ENCODE measurements at regions not wholly inside any gene's neighbourhood (a gene's known extent, or its start where the extent isn't known, plus 50 kb on each side); places are given as distances from the start of the nearest gene placed in this dataset.

DNA sequence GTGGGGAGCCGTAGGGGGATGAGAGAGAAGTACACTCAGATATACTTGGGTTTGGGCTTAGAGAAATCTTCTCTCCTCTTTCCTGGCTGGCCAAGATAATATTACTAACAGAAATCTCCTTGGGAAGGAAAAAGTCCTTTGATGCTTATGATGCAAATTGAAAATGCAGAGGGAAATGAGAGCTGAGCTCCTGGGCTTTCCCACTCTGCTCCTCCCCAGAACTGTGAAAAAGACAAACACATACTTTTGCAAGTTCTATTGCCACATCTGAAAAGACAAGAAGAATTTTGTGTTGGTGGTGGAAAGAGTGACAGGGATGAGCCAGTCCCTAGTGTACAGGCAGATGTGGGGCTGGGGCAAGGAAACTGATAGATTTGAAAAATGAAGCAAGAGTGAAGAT lies 185.9 kb downstream of the ANKRD60 start:
- TF ChIP-seq, protein P1, sequence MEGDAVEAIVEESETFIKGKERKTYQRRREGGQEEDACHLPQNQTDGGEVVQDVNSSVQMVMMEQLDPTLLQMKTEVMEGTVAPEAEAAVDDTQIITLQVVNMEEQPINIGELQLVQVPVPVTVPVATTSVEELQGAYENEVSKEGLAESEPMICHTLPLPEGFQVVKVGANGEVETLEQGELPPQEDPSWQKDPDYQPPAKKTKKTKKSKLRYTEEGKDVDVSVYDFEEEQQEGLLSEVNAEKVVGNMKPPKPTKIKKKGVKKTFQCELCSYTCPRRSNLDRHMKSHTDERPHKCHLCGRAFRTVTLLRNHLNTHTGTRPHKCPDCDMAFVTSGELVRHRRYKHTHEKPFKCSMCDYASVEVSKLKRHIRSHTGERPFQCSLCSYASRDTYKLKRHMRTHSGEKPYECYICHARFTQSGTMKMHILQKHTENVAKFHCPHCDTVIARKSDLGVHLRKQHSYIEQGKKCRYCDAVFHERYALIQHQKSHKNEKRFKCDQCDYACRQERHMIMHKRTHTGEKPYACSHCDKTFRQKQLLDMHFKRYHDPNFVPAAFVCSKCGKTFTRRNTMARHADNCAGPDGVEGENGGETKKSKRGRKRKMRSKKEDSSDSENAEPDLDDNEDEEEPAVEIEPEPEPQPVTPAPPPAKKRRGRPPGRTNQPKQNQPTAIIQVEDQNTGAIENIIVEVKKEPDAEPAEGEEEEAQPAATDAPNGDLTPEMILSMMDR (IDR thresholded peaks at IDR 0.05; ENCODE audit: insufficient read depth, missing control alignments): no peak
- FAIRE-seq (no peak), DNase-seq (ENCODE audit: insufficient read length, low spot score) (no peak)

DNA sequence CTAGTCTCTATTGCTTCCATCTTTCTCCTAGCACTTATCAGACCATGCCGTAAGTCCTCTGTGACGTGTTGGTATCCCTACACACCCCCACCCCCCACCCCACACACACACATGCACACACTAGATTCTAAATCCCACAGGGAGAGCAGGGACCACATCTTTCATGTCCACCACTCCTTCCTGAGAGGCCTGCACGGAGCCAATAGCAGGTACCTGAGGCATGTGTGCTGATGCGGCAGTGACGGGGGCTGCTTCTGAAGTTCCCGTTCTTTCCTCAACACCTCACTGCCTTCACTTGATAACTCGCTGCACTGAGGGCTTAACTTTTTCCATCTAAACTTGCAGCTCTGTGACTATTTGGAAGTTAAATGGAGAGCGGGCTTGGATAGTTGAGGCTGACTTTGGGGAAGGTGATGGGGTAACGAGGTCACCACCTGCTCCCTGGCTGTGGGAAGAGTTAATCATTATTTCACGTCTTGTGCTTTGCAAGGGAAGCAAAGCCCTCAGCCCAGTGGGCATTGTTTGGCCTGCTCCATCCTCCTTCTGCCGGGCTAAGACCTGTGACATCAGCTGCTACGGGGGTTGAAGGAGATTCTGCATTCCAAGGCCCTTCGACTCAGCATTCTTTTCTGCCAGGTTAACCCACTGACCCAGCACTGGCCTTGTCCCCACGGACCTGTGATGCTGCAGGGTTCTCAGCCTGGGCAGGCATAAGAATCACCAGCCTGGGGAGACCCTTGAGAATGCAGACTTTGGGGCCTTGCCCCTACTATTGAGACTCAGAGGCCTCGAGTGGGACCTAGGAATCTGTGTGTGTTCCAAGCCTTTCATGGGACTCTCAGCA lies 187.8 kb downstream of the ANKRD60 start:
- no peak for DNase-seq (ENCODE audit: insufficient read length, low spot score)
- no peak for FAIRE-seq
- TF ChIP-seq, protein P1 (IDR thresholded peaks at IDR 0.05; ENCODE audit: insufficient read depth, missing control alignments): no peak

DNA sequence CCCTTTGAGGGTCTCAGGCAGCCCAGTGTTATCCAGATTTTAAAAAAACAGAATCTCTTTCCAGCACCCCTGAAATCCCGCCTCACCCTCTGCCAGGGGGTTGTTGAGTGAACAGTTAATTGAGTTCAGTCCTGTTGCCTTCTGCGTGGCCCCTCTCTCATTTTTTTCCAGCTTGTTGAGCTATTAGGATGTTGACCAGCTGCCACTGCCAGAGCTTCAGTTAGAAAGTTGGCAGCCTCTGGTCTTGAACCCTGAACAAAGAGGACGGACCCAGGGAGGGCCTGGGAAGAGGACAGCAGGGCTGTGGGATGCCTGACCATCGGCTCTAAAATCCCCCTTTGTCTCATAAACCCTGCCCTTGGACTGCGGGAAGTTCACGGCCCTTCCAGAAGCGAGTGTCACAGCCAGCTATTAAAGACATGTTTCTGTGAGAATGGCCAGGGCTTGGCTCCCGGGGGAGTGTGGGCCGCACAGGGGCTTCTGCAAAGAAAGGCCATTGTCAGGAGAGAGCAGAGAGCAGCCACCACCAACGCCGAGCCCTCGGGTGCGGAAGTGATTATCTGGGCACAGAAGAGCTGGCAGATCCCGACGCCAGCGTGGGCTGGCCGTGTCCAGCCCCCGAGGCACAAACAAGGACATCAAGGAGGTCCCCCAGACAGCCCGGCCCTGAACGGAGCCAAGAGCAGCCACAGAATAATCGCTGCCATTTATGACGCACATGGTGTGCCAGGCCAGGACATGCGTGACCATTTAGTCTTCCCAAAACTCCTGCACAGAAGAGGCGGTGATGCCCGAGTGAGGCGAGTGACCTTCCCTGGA lies 189.0 kb downstream of the ANKRD60 start:
- DNase-seq (ENCODE audit: insufficient read length, low spot score) (no peak), FAIRE-seq (no peak)
- TF ChIP-seq, protein P1 (IDR thresholded peaks at IDR 0.05; ENCODE audit: insufficient read depth, missing control alignments): no peak

DNA sequence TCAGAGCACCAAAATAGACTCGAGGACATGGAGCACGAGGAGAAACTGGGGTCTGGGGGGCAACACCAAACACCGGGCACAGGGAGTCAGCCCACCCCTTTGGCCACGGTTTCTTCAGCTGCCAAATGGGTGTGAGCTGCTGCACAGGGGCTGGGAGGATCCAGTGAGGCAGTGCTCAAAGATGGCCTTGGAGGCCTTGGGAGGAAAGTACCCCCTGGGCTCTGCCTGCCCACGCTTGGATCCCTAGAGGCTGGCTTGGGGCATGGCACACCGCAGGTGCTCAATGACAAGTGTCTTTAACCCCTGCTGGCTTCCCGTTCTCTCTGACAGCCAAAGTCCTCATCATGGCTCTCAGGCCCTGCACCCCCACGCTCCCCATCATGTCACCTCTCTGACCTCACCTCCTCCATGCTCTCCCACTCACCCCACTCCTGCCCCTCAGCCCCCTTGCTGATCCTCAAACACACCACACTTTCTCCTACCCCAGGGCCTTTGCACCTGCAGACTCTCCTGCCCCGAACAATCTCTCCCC lies 190.3 kb downstream of the ANKRD60 start:
- FAIRE-seq (no peak), DNase-seq (ENCODE audit: insufficient read length, low spot score) (no peak)
- TF ChIP-seq, protein P1 (IDR thresholded peaks at IDR 0.05; ENCODE audit: insufficient read depth, missing control alignments): no peak

DNA sequence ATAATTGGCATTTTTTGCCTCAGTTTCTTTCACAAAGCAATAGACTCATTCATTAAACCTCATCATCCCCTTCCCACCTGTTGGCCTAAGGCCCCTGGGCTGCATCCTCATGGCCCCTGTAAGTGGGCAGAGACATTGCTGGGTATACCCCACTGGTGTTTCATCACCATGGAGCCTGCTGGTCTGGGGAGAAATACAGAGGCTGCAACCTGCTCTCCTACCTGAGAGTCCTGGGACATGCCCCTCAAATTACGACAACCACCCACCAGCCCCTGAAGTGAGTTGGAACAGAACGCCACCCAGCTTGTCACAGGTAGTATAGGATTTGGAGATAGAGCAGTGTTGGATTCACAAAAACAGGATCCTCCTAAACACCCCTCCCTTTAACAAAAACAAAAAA lies 190.8 kb downstream of the ANKRD60 start:
- TF ChIP-seq, protein P1 (IDR thresholded peaks at IDR 0.05; ENCODE audit: insufficient read depth, missing control alignments): no peak
- no peak for FAIRE-seq

DNA sequence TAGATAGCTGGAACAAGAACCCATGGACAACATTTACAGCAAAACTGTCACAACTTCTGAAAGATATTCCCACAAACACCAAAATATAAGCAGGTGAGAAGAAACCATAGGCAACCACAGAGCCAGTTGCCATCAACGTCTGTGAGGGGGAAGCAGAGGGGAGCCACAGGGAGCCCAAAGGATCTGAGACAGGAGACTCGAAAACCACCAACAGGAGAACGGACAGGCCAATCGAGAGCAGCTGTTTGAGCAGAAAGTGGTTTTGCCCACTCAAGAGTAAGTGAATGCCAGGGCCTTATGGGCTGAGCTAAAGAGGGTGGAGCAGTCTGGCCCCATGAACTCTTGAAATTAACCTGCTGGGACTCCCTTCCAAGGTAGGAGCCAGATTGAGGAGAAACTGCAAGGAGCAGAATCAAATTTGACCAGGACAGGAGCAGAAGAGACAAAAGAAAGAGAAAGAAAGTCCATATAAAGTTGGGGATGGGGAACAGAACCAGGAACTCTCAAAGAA lies 195.4 kb downstream of the ANKRD60 start:
- FAIRE-seq (no peak), DNase-seq (ENCODE audit: insufficient read length, low spot score) (no peak)
- TF ChIP-seq, protein P1 (IDR thresholded peaks at IDR 0.05; ENCODE audit: insufficient read depth, missing control alignments): no peak

More for the DNA sequence above, 190.8 kb downstream of the ANKRD60 start:
- DNase-seq (ENCODE audit: insufficient read length, low spot score): no peak
